ENCODE measurements at regions not wholly inside any gene's neighbourhood (a gene's known extent, or its start where the extent isn't known, plus 50 kb on each side); places are given as distances from the start of the nearest gene placed in this dataset.

GRCh38 chr2:124988111-124988510, 963.0 kb downstream of the CNTNAP5 start:
- 70 to 79% methylated on average over 2 of the region's 2 CpGs for WGBS, 2 donors
- H3K9me3 ChIP-seq: no peaks in the 10 kb centered on the region

GRCh38 chr2:124988794-124989193, 963.7 kb downstream of the CNTNAP5 start:
- intact Hi-C loops (cut with DNase I; ENCODE audit: low total_unique reads): no loop called here

More at GRCh38 chr2:124988111-124988510, 963.0 kb downstream of the CNTNAP5 start:
- Histone ChIP-seq H3K4me1 (no peaks in the 10 kb centered on the region), H3K4me3 (no peak overlapping the region), H3K36me3 (ENCODE audit: low read depth, missing control alignments) (no peaks in the 10 kb centered on the region), H3K27me3 (no peaks in the 10 kb centered on the region), H3K27ac (no peak overlapping the region)
- TF ChIP-seq POLR2A (IDR thresholded peaks at IDR 0.05) (no peak), CTCF (IDR thresholded peaks at IDR 0.05) (no peak)
- intact Hi-C loops (cut with DNase I; ENCODE audit: low total_unique reads): no loop called here
- DNase-seq: no peak

GRCh38 chr2:124993809-124994208, 968.7 kb downstream of the CNTNAP5 start:
- H3K36me3 ChIP-seq (ENCODE audit: low read depth, missing control alignments): no peaks in the 10 kb centered on the region
- no peaks in the 10 kb centered on the region for H3K9me3 ChIP-seq
- H3K4me1 ChIP-seq: no peaks in the 10 kb centered on the region
- intact Hi-C loops (cut with DNase I; ENCODE audit: low total_unique reads): no loop called here
- no peak for DNase-seq
- TF ChIP-seq CTCF (IDR thresholded peaks at IDR 0.05) (no peak), POLR2A (IDR thresholded peaks at IDR 0.05) (no peak)
- no peak overlapping the region for H3K27ac ChIP-seq
- H3K27me3 ChIP-seq: no peaks in the 10 kb centered on the region
- no peak overlapping the region for H3K4me3 ChIP-seq
- WGBS, 2 donors: 87 to 91% methylated on average over 4 of the region's 4 CpGs

More at GRCh38 chr2:124988794-124989193, 963.7 kb downstream of the CNTNAP5 start:
- TF ChIP-seq CTCF (IDR thresholded peaks at IDR 0.05) (no peak), POLR2A (IDR thresholded peaks at IDR 0.05) (no peak)
- no peak for DNase-seq
- Histone ChIP-seq H3K27me3 (no peaks in the 10 kb centered on the region), H3K4me3 (no peak overlapping the region), H3K9me3 (no peaks in the 10 kb centered on the region), H3K36me3 (ENCODE audit: low read depth, missing control alignments) (no peaks in the 10 kb centered on the region), H3K27ac (no peak overlapping the region), H3K4me1 (no peaks in the 10 kb centered on the region)
- WGBS, 2 donors: 87 to 95% methylated on average over 3 of the region's 3 CpGs

- Histone ChIP-seq H3K9me3 (no peaks in the 10 kb centered on the region), H3K27me3 (no peaks in the 10 kb centered on the region), H3K4me3 (no peak overlapping the region), H3K36me3 (ENCODE audit: low read depth, missing control alignments) (no peaks in the 10 kb centered on the region), H3K4me1 (no peaks in the 10 kb centered on the region), H3K27ac (no peak overlapping the region)
- WGBS, 2 donors: 79 to 96% methylated on average over 6 of the region's 6 CpGs
- intact Hi-C loops (cut with DNase I; ENCODE audit: low total_unique reads): no loop called here
- DNase-seq: no peak
- TF ChIP-seq POLR2A (IDR thresholded peaks at IDR 0.05) (no peak), CTCF (IDR thresholded peaks at IDR 0.05) (no peak)
Observed at GRCh38 chr2:124995185-124995912, 970.3 kb downstream of the CNTNAP5 start.

GRCh38 chr2:124996406-124996805, 971.3 kb downstream of the CNTNAP5 start:
- H3K4me1 ChIP-seq: no peaks in the 10 kb centered on the region
- H3K27me3 ChIP-seq: no peaks in the 10 kb centered on the region
- H3K9me3 ChIP-seq: no peaks in the 10 kb centered on the region
- intact Hi-C loops (cut with DNase I; ENCODE audit: low total_unique reads): no loop called here
- no peaks in the 10 kb centered on the region for H3K36me3 ChIP-seq (ENCODE audit: low read depth, missing control alignments)
- H3K4me3 ChIP-seq: no peak overlapping the region
- TF ChIP-seq POLR2A (IDR thresholded peaks at IDR 0.05) (no peak), CTCF (IDR thresholded peaks at IDR 0.05) (no peak)
- no peak for DNase-seq
- H3K27ac ChIP-seq: no peak overlapping the region
